Epithelial cell of esophagus (primary cell): ENCODE measurements at regions not wholly inside any gene's neighbourhood (a gene's known extent, or its start where the extent isn't known, plus 50 kb on each side); places are given as distances from the start of the nearest gene placed in this dataset.

Experiments
- DNase-seq: peaks from one replicate; pipeline ENCODE4 v3.0.0; 2010; ENCODE audit warnings: low read depth
- H3K4me3 ChIP-seq: 2 replicates; pipeline ENCODE4 v1.5.1; 2011; ENCODE audit warnings: mild to moderate bottlenecking, low read length, control low read depth
- CTCF ChIP-seq: IDR thresholded peaks from 2 replicates; pipeline ENCODE4 v1.5.1; 2011; ENCODE audit warnings: low read depth, mild to moderate bottlenecking, low read length, control low read depth, inconsistent platforms; ENCODE audit not compliant: insufficient read depth; ENCODE audit errors: missing control alignments

DNA sequence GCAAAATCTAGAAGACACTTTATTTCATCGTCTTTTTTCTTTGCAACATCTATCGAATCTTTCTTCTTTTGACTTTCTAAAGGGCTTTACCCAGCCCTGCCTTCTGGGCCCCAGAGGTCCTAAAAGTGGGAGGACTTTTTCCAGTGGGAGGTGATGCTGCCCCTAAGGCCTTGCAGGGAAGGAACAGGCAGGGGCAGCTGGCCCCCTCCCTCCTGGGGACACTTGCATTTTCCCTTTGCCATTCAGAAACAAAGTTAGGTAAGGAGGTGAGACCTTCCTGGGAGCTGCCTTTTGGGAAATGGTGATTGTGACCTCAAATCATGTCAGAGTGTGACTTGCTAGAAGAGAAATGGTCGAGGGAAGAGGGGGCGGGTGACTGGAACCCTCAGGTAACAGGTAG lies 132.7 kb downstream of the GLI2 start:
- no peak for DNase-seq
- H3K4me3 ChIP-seq = no peak overlapping the region
- no peak for TF ChIP-seq CTCF

GRCh38 chr2:120869036-120869729 lies 133.5 kb downstream of the GLI2 start:
- DNase-seq = no peak
- no peak for TF ChIP-seq CTCF
- no peak overlapping the region for H3K4me3 ChIP-seq

DNA sequence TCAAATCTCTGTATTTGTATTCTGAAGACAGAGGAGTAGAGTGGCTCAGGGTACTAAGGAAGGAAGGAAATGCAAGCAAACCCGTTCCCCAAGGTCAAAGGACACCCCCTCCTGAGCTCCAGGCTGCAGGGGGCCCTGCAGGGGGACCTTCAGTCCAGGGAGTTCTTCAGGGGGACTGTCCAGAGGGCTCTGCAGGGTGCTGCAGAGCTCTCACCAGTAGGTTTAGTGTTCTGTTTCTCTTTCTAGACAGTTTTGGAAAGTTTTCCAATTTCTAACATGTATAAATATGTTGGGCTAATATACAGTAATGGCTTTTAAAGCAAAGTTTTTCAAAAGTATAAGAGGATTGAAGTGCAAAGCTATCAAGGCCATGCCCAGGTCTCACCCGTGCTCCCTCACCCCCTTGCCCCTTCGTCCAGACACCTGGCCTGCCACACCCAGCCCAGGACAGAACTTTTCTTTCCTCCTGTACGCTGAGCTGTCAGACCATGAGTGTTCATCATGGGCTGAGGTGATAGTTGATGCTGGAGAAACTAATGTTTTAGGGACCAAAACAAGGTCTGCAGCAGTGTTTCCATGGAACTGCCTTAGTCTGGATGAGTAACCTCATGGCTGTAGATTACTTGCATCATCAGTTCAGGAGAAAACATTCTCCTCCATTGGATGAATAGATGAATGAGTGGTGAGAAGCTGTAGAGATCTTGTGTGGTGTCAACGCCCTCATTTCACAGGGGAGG lies 134.2 kb downstream of the GLI2 start:
- H3K4me3 ChIP-seq = no peak overlapping the region
- DNase-seq = no peak
- TF ChIP-seq CTCF = no peak

DNA sequence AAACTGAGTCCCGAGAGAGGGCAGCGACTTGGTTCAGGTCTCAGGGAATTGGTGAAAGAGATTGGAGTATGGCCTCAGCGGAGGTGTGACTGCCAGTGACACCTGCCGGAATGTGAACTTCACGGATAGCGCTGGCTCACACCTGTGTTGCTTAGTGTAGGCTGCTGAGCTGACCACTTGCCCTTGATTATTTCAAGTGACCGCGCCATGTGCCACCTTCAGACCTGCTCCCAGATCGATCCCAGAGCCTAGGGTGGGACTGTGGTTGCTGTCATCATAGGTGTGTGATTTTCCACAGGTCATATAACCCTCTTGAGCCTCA lies 134.8 kb downstream of the GLI2 start:
- H3K4me3 ChIP-seq = no peak overlapping the region
- no peak for TF ChIP-seq CTCF
- no peak for DNase-seq

DNA sequence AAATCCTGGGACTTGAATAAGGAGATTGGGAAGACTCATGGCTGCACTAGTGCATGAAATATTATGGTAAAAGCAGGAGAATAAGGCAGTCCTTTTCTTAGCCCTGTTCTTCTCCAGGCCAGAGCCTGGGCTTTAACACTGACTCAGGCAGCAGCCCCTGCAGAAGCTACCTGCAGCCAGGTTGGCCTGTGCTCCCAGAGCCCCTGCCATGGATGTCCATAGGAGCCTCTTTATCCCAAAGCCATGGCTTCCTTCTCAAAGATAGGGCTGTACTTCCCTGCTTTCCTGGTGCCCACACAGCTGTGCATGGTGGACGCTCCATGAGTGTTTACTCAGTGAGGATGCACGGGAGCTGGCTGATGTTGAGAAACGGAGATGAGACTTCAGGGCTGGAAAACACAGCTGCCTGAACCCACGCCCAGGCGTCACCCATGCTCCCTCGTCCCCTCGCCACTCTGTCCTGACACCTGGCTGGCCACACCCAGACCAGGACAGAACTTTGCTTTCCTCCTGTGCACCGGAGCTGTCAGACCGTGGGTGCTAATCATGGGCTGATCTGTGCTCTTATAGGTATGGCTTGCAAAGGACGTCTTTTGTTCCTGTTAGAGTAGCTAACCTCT lies 135.5 kb downstream of the GLI2 start:
- no peak for DNase-seq
- no peak for TF ChIP-seq CTCF
- no peak overlapping the region for H3K4me3 ChIP-seq

DNA sequence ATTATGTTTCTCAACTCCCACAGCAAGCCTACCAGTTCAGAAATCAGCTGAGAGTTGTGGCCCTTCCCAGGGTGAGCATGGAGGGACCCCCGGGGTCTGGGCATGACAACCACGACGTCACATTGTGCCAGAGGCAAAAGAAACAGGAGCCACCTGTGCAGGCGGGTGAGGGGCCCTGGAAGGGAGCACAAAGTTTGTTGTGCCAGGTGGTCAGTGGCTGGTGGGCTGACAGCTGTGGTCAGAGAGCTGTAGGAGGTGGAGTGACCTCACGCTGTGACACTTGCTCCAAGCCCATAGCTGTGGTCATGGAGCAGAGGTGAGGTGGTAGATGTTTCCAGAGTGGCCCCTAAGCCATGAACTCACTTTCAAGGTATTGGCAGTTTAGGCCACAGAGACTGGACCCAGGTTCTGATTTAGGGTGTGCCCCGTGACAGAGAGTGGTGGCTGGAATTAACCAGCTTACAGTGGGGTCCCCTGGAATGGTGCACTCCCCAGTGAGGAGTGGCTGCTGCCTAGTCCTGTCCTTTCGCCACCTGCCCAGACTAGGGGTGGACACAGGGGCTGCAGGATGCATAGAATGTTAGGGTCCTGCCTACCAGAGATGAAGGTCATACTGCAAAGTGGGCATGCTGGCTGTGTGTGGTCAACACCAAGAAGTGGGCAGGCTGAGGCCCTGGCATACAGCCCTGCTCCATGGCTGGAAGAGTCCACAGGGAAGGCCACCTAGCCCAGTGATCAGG lies 136.4 kb downstream of the GLI2 start:
- DNase-seq = no peak
- no peak for TF ChIP-seq CTCF
- no peak overlapping the region for H3K4me3 ChIP-seq
